ENCODE measurements at regions not wholly inside any gene's neighbourhood (a gene's known extent, or its start where the extent isn't known, plus 50 kb on each side); places are given as distances from the start of the nearest gene placed in this dataset.
"Not testable (repeated sequence)": the region's sequence is repeated elsewhere in the genome, so short reads cannot be mapped to it uniquely, and the experiment has no call there.

- WGBS, 2 donors = 53 to 77% methylated on average over 3 to 6 of the region's 13 CpGs
- peaks cover 0 to 57% (median 17%) of the 10 kb centered on the region in 3 donors for H3K9me3 ChIP-seq
These were observed 1515.9 kb upstream of the DEFB115 start for GRCh38 chr20:29741594-29741893.

GRCh38 chr20:29741894-29742698, 1515.4 kb upstream of the DEFB115 start:
- Histone ChIP-seq H3K9me3 (peaks cover 0 to 52% (median 17%) of the 10 kb centered on the region in 3 donors), H3K27ac (no peak overlapping the region), H3K27me3 (peaks cover 0 to 41% (median 0%) of the 10 kb centered on the region in 4 donors), H3K36me3 (no peaks in the 10 kb centered on the region), H3K4me1 (no peaks in the 10 kb centered on the region), H3K4me3 (peak overlapping the region in 1 of 4 donors; percentile 29)
- no peak for DNase-seq
- TF ChIP-seq POLR2A (IDR thresholded peaks at IDR 0.05) (no peak), CTCF (IDR thresholded peaks at IDR 0.05) (no peak)
- 66 to 80% methylated on average over 2 to 25 of the region's 88 CpGs for WGBS, 2 donors
- intact Hi-C loops (cut with DNase I) = no loop called here

More at GRCh38 chr20:29741594-29741893, 1515.9 kb upstream of the DEFB115 start:
- H3K27me3 ChIP-seq = peaks cover 0 to 41% (median 0%) of the 10 kb centered on the region in 4 donors
- H3K4me1 ChIP-seq = no peaks in the 10 kb centered on the region
- H3K27ac ChIP-seq = no peak overlapping the region
- H3K36me3 ChIP-seq = no peaks in the 10 kb centered on the region
- TF ChIP-seq POLR2A (IDR thresholded peaks at IDR 0.05) (no peak), CTCF (IDR thresholded peaks at IDR 0.05) (no peak)
- intact Hi-C loops (cut with DNase I) = no loop called here
- no peak for DNase-seq
- no peak overlapping the region for H3K4me3 ChIP-seq

GRCh38 chr20:29742699-29743100, 1514.8 kb upstream of the DEFB115 start:
- WGBS, 2 donors = 73% methylated on average over 22 of the region's 41 CpGs; no CpG with 5 or more reads in 1 of the 2 donors
- no peak for DNase-seq
- no peaks in the 10 kb centered on the region for H3K36me3 ChIP-seq
- no peak overlapping the region for H3K27ac ChIP-seq
- intact Hi-C loops (cut with DNase I) = no loop called here
- no peaks in the 10 kb centered on the region for H3K4me1 ChIP-seq
- peaks cover 0 to 41% (median 0%) of the 10 kb centered on the region in 4 donors for H3K27me3 ChIP-seq
- H3K9me3 ChIP-seq = peaks cover 0 to 47% (median 13%) of the 10 kb centered on the region in 3 donors
- H3K4me3 ChIP-seq = peak overlapping the region in 1 of 4 donors; percentile 29
- TF ChIP-seq CTCF (IDR thresholded peaks at IDR 0.05) (no peak), POLR2A (IDR thresholded peaks at IDR 0.05) (no peak)

GRCh38 chr20:29743101-29743931, 1514.1 kb upstream of the DEFB115 start:
- peak overlapping the region in 1 of 4 donors; percentile 29 for H3K4me3 ChIP-seq
- DNase-seq = no peak
- H3K9me3 ChIP-seq = peaks cover 0 to 42% (median 10%) of the 10 kb centered on the region in 3 donors
- intact Hi-C loops (cut with DNase I) = no loop called here
- 82% methylated on average over 6 of the region's 80 CpGs; no CpG with 5 or more reads in 1 of the 2 donors for WGBS, 2 donors
- H3K27ac ChIP-seq = no peak overlapping the region
- no peaks in the 10 kb centered on the region for H3K36me3 ChIP-seq
- TF ChIP-seq POLR2A (IDR thresholded peaks at IDR 0.05) (no peak), CTCF (IDR thresholded peaks at IDR 0.05) (no peak)
- peaks cover 0 to 41% (median 0%) of the 10 kb centered on the region in 4 donors for H3K27me3 ChIP-seq
- H3K4me1 ChIP-seq = no peaks in the 10 kb centered on the region

GRCh38 chr20:29744071-29744470, 1513.4 kb upstream of the DEFB115 start:
- TF ChIP-seq CTCF (IDR thresholded peaks at IDR 0.05) (no peak), POLR2A (IDR thresholded peaks at IDR 0.05) (no peak)
- intact Hi-C loops (cut with DNase I) = no loop called here
- H3K9me3 ChIP-seq = peaks cover 0 to 42% (median 10%) of the 10 kb centered on the region in 3 donors
- H3K27me3 ChIP-seq = peaks cover 0 to 41% (median 0%) of the 10 kb centered on the region in 4 donors
- no peak for DNase-seq
- WGBS, 2 donors = 88% methylated on average over 6 of the region's 38 CpGs; no CpG with 5 or more reads in 1 of the 2 donors
- no peak overlapping the region for H3K27ac ChIP-seq
- no peaks in the 10 kb centered on the region for H3K36me3 ChIP-seq
- no peak overlapping the region for H3K4me3 ChIP-seq
- H3K4me1 ChIP-seq = no peaks in the 10 kb centered on the region

GRCh38 chr20:29745534-29746245, 1511.8 kb upstream of the DEFB115 start:
- H3K4me3 ChIP-seq; H3K27ac ChIP-seq; DNase-seq; H3K36me3 ChIP-seq; H3K4me1 ChIP-seq; intact Hi-C loops (cut with DNase I): not testable (repeated sequence)
- Histone ChIP-seq H3K27me3 (peaks cover 0 to 38% (median 0%) of the 10 kb centered on the region in 4 donors), H3K9me3 (peaks cover 0 to 40% (median 10%) of the 10 kb centered on the region in 3 donors)
- 76 to 90% methylated on average over 6 to 18 of the region's 26 CpGs for WGBS, 2 donors
